Smooth muscle cell (in vitro differentiated cells): ENCODE measurements at regions not wholly inside any gene's neighbourhood (a gene's known extent, or its start where the extent isn't known, plus 50 kb on each side); places are given as distances from the start of the nearest gene placed in this dataset.

Source experiments
- DNase-seq: peaks from one replicate; lab custom pipeline; 2025; ENCODE audit not compliant: unreplicated experiment; lab: John Stamatoyannopoulos, UW
- H2AFZ ChIP-seq: fragments of 200-600 bp; sonication (generic); 2 replicates; pipeline ENCODE4 v1.6.0; 2016; ENCODE audit warnings: antibody characterized with exemption, low read depth, mild to moderate bottlenecking
- H3F3A ChIP-seq: fragments of 200-600 bp; sonication (generic); 2 replicates; pipeline ENCODE4 v1.6.0; 2017; ENCODE audit warnings: antibody characterized with exemption, low read depth
- H3K27ac ChIP-seq: fragments of 200-600 bp; sonication (generic); 2 replicates; pipeline ENCODE4 v1.5.1; 2016; ENCODE audit warnings: low read depth, mild to moderate bottlenecking
- H3K27me3 ChIP-seq: fragments of 200-600 bp; sonication (generic); 2 replicates; pipeline ENCODE4 v1.6.1; 2016; ENCODE audit warnings: low read depth, mild to moderate bottlenecking
- H3K36me3 ChIP-seq: fragments of 200-600 bp; sonication (generic); 2 replicates; pipeline ENCODE4 v1.5.1; 2016; ENCODE audit warnings: low read depth
- H3K4me1 ChIP-seq: fragments of 200-600 bp; sonication (generic); 2 replicates; pipeline ENCODE4 v1.5.1; 2016; ENCODE audit warnings: low read depth
- H3K4me2 ChIP-seq: fragments of 200-600 bp; sonication (generic); 2 replicates; pipeline ENCODE4 v1.6.0; 2016; ENCODE audit warnings: mild to moderate bottlenecking
- H3K4me3 ChIP-seq: fragments of 200-600 bp; sonication (generic); 2 replicates; pipeline ENCODE4 v1.5.1; 2016; ENCODE audit warnings: mild to moderate bottlenecking
- H3K79me2 ChIP-seq: fragments of 200-600 bp; sonication (generic); 2 replicates; pipeline ENCODE4 v1.6.0; 2016; ENCODE audit warnings: low read depth, mild to moderate bottlenecking
- H3K9ac ChIP-seq: fragments of 200-600 bp; sonication (generic); 2 replicates; pipeline ENCODE4 v1.6.0; 2016; ENCODE audit warnings: low read depth
- H3K9me3 ChIP-seq: fragments of 200-600 bp; sonication (generic); replicated peaks from 2 replicates; pipeline ENCODE4 v1.5.1; 2016; ENCODE audit warnings: low read depth
- H4K20me1 ChIP-seq: fragments of 200-600 bp; sonication (generic); 2 replicates; pipeline ENCODE4 v1.6.0; 2016; ENCODE audit warnings: low read depth
- CTCF ChIP-seq: fragments of 200-600 bp; sonication (generic); IDR thresholded peaks from 2 replicates; pipeline ENCODE4 v1.5.1; 2017; ENCODE audit warnings: borderline replicate concordance, mild to moderate bottlenecking, antibody characterized with exemption; ENCODE audit not compliant: insufficient read depth, poor library complexity, severe bottlenecking
- WGBS: methylation state at CpG from one replicate; pipeline ENCODE4 v1.1.7; 2016; ENCODE audit warnings: low lambda C conversion rate; 5-methylcytosine and 5-hydroxymethylcytosine counted together

DNA sequence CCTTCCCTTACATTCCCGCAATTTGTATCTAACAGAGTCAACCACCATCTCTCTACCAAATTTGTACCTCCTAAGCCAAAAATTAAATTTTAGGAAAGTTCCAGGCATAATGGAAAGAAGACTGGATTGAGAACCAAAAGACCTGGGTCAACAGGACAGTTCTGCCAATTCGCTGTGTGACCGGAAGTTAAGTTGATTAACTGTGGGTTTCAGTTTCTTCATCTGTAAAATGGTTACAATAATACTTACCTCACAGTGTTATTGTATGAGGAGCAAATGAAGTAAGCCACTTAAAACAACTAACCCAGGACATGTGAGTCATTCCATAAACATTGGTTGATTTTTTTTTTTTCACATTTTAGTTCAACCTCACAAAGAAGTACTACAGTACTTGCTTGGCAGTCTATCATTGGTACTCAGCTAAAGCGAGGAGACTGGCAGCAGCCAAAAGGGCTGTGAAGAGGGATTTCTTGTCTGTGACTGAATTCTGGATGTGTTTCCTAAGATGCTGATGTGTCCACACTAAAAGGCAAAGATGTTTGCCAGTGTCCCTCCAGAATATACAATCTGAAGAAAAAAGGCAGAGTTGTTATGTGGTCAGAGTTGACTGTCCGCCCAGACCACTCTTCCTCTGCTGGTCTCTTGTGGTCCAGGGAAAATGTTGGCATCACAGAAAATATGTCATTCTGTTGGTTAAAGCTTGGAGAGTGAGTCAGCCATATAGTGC lies 198.6 kb downstream of the TLE1 start:
- no peaks in the 10 kb centered on the region for H3K9me3 ChIP-seq
- no peaks in the 10 kb centered on the region for H3K27me3 ChIP-seq
- no peaks in the 10 kb centered on the region for H4K20me1 ChIP-seq
- H3K9ac ChIP-seq = no peak overlapping the region
- no peak overlapping the region for H2AFZ ChIP-seq
- no peak overlapping the region for H3K4me3 ChIP-seq
- TF ChIP-seq CTCF = no peak
- 81% methylated on average over 5 of the region's 5 CpGs for WGBS
- H3F3A ChIP-seq = peaks cover 4% of the 10 kb centered on the region
- no peaks in the 10 kb centered on the region for H3K36me3 ChIP-seq
- DNase-seq = no peak
- no peaks in the 10 kb centered on the region for H3K4me1 ChIP-seq
- H3K4me2 ChIP-seq = no peak overlapping the region
- H3K79me2 ChIP-seq = no peaks in the 10 kb centered on the region
- peak overlapping the region; percentile 74 for H3K27ac ChIP-seq

GRCh38 chr9:81489046-81489445 lies 200.3 kb downstream of the TLE1 start:
- Histone ChIP-seq H3K4me2 (no peak overlapping the region), H2AFZ (no peak overlapping the region), H3F3A (peaks cover 4% of the 10 kb centered on the region), H3K27me3 (no peaks in the 10 kb centered on the region), H3K36me3 (no peaks in the 10 kb centered on the region), H4K20me1 (no peaks in the 10 kb centered on the region), H3K79me2 (no peaks in the 10 kb centered on the region), H3K9ac (no peak overlapping the region), H3K9me3 (no peaks in the 10 kb centered on the region), H3K27ac (no peak overlapping the region), H3K4me3 (no peak overlapping the region), H3K4me1 (no peaks in the 10 kb centered on the region)
- DNase-seq = no peak
- 83% methylated on average over 1 of the region's 1 CpG for WGBS
- TF ChIP-seq CTCF = no peak

- Histone ChIP-seq H3K9me3 (no peaks in the 10 kb centered on the region), H3K9ac (no peak overlapping the region), H4K20me1 (no peaks in the 10 kb centered on the region), H3K36me3 (no peaks in the 10 kb centered on the region), H3K4me2 (no peak overlapping the region), H3K27me3 (no peaks in the 10 kb centered on the region), H3K27ac (no peak overlapping the region), H3K79me2 (no peaks in the 10 kb centered on the region), H3K4me3 (no peak overlapping the region), H3F3A (no peaks in the 10 kb centered on the region), H3K4me1 (peaks cover 8% of the 10 kb centered on the region), H2AFZ (no peak overlapping the region)
- DNase-seq = no peak
- 90% methylated on average over 6 of the region's 6 CpGs for WGBS
- no peak for TF ChIP-seq CTCF
Observed at GRCh38 chr9:81480828-81481604, 208.3 kb downstream of the TLE1 start.
